Endothelial cell (in vitro differentiated cells): ENCODE measurements at regions not wholly inside any gene's neighbourhood (a gene's known extent, or its start where the extent isn't known, plus 50 kb on each side); places are given as distances from the start of the nearest gene placed in this dataset.

ENCODE experiments used
- DNase-seq: peaks from one replicate; pipeline ENCODE4 v3.0.0; 2021; ENCODE audit warnings: low spot score
- H3K27ac Mint-ChIP-seq: one replicate; pipeline ENCODE4 v1.8.0; 2021; ENCODE audit warnings: mixed read lengths, inconsistent platforms; ENCODE audit not compliant: unreplicated experiment
- H3K27me3 Mint-ChIP-seq: one replicate; pipeline ENCODE4 v1.8.0; 2021; ENCODE audit warnings: mild to moderate bottlenecking, moderate library complexity, mixed read lengths, inconsistent platforms; ENCODE audit not compliant: unreplicated experiment
- H3K36me3 Mint-ChIP-seq: one replicate; pipeline ENCODE4 v1.8.0; 2021; ENCODE audit warnings: mild to moderate bottlenecking, low read depth, mixed read lengths, inconsistent platforms; ENCODE audit not compliant: unreplicated experiment
- H3K4me1 Mint-ChIP-seq: one replicate; pipeline ENCODE4 v1.8.0; 2021; ENCODE audit warnings: mild to moderate bottlenecking, mixed read lengths, inconsistent platforms; ENCODE audit not compliant: unreplicated experiment
- H3K4me3 Mint-ChIP-seq: one replicate; pipeline ENCODE4 v1.8.0; 2021; ENCODE audit warnings: mild to moderate bottlenecking, mixed read lengths, inconsistent platforms; ENCODE audit not compliant: unreplicated experiment
- H3K9me3 Mint-ChIP-seq: one replicate; pipeline ENCODE4 v1.8.0; 2021; ENCODE audit warnings: mixed read lengths, inconsistent platforms; ENCODE audit not compliant: unreplicated experiment
- TF ChIP-seq, protein P1 (sequence below): fragments of 200-600 bp; sonication (generic); IDR thresholded peaks from one replicate; pipeline ENCODE4 v1.5.0; 2021; ENCODE audit warnings: antibody characterized with exemption; ENCODE audit not compliant: unreplicated experiment

- DNase-seq, result no peak
- TF ChIP-seq, protein P1, sequence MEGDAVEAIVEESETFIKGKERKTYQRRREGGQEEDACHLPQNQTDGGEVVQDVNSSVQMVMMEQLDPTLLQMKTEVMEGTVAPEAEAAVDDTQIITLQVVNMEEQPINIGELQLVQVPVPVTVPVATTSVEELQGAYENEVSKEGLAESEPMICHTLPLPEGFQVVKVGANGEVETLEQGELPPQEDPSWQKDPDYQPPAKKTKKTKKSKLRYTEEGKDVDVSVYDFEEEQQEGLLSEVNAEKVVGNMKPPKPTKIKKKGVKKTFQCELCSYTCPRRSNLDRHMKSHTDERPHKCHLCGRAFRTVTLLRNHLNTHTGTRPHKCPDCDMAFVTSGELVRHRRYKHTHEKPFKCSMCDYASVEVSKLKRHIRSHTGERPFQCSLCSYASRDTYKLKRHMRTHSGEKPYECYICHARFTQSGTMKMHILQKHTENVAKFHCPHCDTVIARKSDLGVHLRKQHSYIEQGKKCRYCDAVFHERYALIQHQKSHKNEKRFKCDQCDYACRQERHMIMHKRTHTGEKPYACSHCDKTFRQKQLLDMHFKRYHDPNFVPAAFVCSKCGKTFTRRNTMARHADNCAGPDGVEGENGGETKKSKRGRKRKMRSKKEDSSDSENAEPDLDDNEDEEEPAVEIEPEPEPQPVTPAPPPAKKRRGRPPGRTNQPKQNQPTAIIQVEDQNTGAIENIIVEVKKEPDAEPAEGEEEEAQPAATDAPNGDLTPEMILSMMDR, result no peak
- H3K36me3 Mint-ChIP-seq, result no peaks in the 10 kb centered on the region
- no peak overlapping the region for H3K27ac Mint-ChIP-seq
- H3K4me1 Mint-ChIP-seq, result no peaks in the 10 kb centered on the region
- H3K27me3 Mint-ChIP-seq, result no peaks in the 10 kb centered on the region
- H3K9me3 Mint-ChIP-seq, result no peaks in the 10 kb centered on the region
- H3K4me3 Mint-ChIP-seq, result no peak overlapping the region
Observed at GRCh38 chr5:125600559-125600958, 822.6 kb upstream of the GRAMD2B start.

GRCh38 chr5:125602184-125602583 lies 821.0 kb upstream of the GRAMD2B start:
- TF ChIP-seq, protein P1, result no peak
- H3K27me3 Mint-ChIP-seq, result no peaks in the 10 kb centered on the region
- H3K9me3 Mint-ChIP-seq, result no peaks in the 10 kb centered on the region
- no peaks in the 10 kb centered on the region for H3K36me3 Mint-ChIP-seq
- no peak overlapping the region for H3K4me3 Mint-ChIP-seq
- H3K4me1 Mint-ChIP-seq, result no peaks in the 10 kb centered on the region
- no peak overlapping the region for H3K27ac Mint-ChIP-seq
- DNase-seq, result no peak

DNA sequence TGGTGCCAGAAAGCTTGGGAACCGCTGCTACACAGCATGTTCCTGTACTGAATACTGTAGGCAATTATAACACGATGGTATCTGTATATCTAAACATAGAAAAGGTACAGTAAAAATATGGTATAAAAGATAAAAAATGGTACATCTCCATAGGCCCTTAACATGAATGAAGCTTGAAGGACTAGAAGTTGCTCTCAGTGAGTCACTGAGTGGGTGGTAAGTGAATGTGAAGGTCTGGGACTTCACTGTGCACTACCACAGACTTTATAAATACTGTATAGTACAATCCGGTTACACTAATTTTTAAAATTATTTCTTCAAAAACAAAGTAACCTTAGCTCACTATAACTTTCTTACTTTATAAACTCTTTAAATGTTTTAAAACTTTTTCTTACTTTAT lies 819.9 kb upstream of the GRAMD2B start:
- H3K27me3 Mint-ChIP-seq, result no peaks in the 10 kb centered on the region
- no peak overlapping the region for H3K4me3 Mint-ChIP-seq
- no peaks in the 10 kb centered on the region for H3K36me3 Mint-ChIP-seq
- H3K9me3 Mint-ChIP-seq, result no peaks in the 10 kb centered on the region
- no peaks in the 10 kb centered on the region for H3K4me1 Mint-ChIP-seq
- DNase-seq, result no peak
- H3K27ac Mint-ChIP-seq, result no peak overlapping the region
- TF ChIP-seq, protein P1, result no peak

DNA sequence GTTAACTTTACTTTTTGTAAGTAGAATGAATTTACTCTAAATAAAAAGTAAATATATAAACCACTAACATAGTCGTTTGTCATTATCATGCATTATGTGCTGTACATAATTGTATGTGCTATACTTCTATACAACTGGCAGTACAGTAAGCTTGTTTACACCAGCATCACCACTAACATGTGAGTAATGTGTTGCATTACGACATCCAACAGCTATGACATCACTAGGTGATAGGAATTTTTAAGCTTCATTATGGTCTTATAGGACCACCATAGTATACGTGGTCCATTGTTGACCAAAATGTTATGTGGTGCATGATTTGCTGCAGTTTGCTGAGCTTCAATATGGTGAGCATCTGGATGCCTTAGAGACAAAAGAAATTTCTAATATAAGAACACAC lies 819.1 kb upstream of the GRAMD2B start:
- Mint-ChIP-seq H3K27ac (no peak overlapping the region), H3K9me3 (no peaks in the 10 kb centered on the region), H3K27me3 (no peaks in the 10 kb centered on the region), H3K36me3 (no peaks in the 10 kb centered on the region), H3K4me1 (no peaks in the 10 kb centered on the region), H3K4me3 (no peak overlapping the region)
- TF ChIP-seq, protein P1, result no peak
- no peak for DNase-seq

GRCh38 chr5:125607018-125607417 lies 816.2 kb upstream of the GRAMD2B start:
- Mint-ChIP-seq H3K36me3 (no peaks in the 10 kb centered on the region), H3K9me3 (no peaks in the 10 kb centered on the region), H3K27me3 (no peaks in the 10 kb centered on the region), H3K4me1 (peaks cover 2% of the 10 kb centered on the region), H3K27ac (no peak overlapping the region), H3K4me3 (no peak overlapping the region)
- no peak for DNase-seq
- TF ChIP-seq, protein P1, result no peak
